ENCODE measurements at regions not wholly inside any gene's neighbourhood (a gene's known extent, or its start where the extent isn't known, plus 50 kb on each side); places are given as distances from the start of the nearest gene placed in this dataset.

GRCh38 chr12:74185360-74185759, 352.3 kb upstream of the ATXN7L3B start:
- DNase-seq (ENCODE audit: low read depth) = no peak
- TF ChIP-seq CTCF (conservative IDR thresholded peaks at IDR 0.05; ENCODE audit: low read depth, low read length) = no peak
- no peak overlapping the region for H3K4me3 ChIP-seq (ENCODE audit: low read length)

GRCh38 chr12:74193191-74193590, 344.4 kb upstream of the ATXN7L3B start:
- DNase-seq (ENCODE audit: low read depth) = no peak
- TF ChIP-seq CTCF (conservative IDR thresholded peaks at IDR 0.05; ENCODE audit: low read depth, low read length) = no peak
- H3K4me3 ChIP-seq (ENCODE audit: low read length) = no peak overlapping the region

GRCh38 chr12:74204236-74204635, 333.4 kb upstream of the ATXN7L3B start:
- H3K4me3 ChIP-seq (ENCODE audit: low read length) = no peak overlapping the region
- TF ChIP-seq CTCF (conservative IDR thresholded peaks at IDR 0.05; ENCODE audit: low read depth, low read length) = no peak
- DNase-seq (ENCODE audit: low read depth) = no peak

GRCh38 chr12:74227846-74228545, 309.6 kb upstream of the ATXN7L3B start:
- no peak for TF ChIP-seq CTCF (conservative IDR thresholded peaks at IDR 0.05; ENCODE audit: low read depth, low read length)
- DNase-seq (ENCODE audit: low read depth) = no peak

GRCh38 chr12:74229671-74230070, 308.0 kb upstream of the ATXN7L3B start:
- no peak for DNase-seq (ENCODE audit: low read depth)
- no peak overlapping the region for H3K4me3 ChIP-seq (ENCODE audit: low read length)
- no peak for TF ChIP-seq CTCF (conservative IDR thresholded peaks at IDR 0.05; ENCODE audit: low read depth, low read length)

More at GRCh38 chr12:74227846-74228545, 309.6 kb upstream of the ATXN7L3B start:
- H3K4me3 ChIP-seq (ENCODE audit: low read length) = no peak overlapping the region

GRCh38 chr12:74235342-74235741, 302.3 kb upstream of the ATXN7L3B start:
- no peak overlapping the region for H3K4me3 ChIP-seq (ENCODE audit: low read length)
- no peak for TF ChIP-seq CTCF (conservative IDR thresholded peaks at IDR 0.05; ENCODE audit: low read depth, low read length)
- DNase-seq (ENCODE audit: low read depth) = no peak

- TF ChIP-seq CTCF (conservative IDR thresholded peaks at IDR 0.05; ENCODE audit: low read depth, low read length) = no peak
- DNase-seq (ENCODE audit: low read depth) = no peak
- H3K4me3 ChIP-seq (ENCODE audit: low read length) = no peak overlapping the region
Observed at GRCh38 chr12:74241341-74241740, 296.3 kb upstream of the ATXN7L3B start.

All from retinal pigment epithelial cell (primary cell).